SK-N-SH treated with all-trans-retinoic acid at 6 μM for 48 hours (cell line): ENCODE measurements at regions not wholly inside any gene's neighbourhood (a gene's known extent, or its start where the extent isn't known, plus 50 kb on each side); places are given as distances from the start of the nearest gene placed in this dataset.

Experiments
- GLIS3 ChIP-seq: fragments of 250-450 bp; sonication (Bioruptor Pico); IDR thresholded peaks from 2 replicates; pipeline ENCODE4 v1.5.0; 2020; ENCODE audit warnings: mild to moderate bottlenecking, moderate library complexity
- OSR1 ChIP-seq: fragments of 250-450 bp; sonication (Bioruptor Pico); IDR thresholded peaks from 2 replicates; pipeline ENCODE4 v1.8.0; 2022; ENCODE audit warnings: moderate library complexity, mild to moderate bottlenecking, inconsistent platforms
- TOX ChIP-seq: fragments of 250-450 bp; sonication (Bioruptor Pico); IDR thresholded peaks from 2 replicates; pipeline ENCODE4 v1.8.0; 2021; ENCODE audit warnings: mild to moderate bottlenecking, moderate library complexity, borderline replicate concordance
- TF ChIP-seq, protein P1 (sequence below): fragments of 250-450 bp; sonication (Bioruptor Pico); IDR thresholded peaks from 2 replicates; pipeline ENCODE4 v1.5.1; 2021; ENCODE audit warnings: mild to moderate bottlenecking, moderate library complexity
- TF ChIP-seq, protein P2 (sequence below): fragments of 250-450 bp; sonication (Bioruptor Pico); IDR thresholded peaks from 2 replicates; pipeline ENCODE4 v1.5.1; 2020; ENCODE audit warnings: low read depth, mild to moderate bottlenecking, moderate library complexity

- TF ChIP-seq, protein P1, sequence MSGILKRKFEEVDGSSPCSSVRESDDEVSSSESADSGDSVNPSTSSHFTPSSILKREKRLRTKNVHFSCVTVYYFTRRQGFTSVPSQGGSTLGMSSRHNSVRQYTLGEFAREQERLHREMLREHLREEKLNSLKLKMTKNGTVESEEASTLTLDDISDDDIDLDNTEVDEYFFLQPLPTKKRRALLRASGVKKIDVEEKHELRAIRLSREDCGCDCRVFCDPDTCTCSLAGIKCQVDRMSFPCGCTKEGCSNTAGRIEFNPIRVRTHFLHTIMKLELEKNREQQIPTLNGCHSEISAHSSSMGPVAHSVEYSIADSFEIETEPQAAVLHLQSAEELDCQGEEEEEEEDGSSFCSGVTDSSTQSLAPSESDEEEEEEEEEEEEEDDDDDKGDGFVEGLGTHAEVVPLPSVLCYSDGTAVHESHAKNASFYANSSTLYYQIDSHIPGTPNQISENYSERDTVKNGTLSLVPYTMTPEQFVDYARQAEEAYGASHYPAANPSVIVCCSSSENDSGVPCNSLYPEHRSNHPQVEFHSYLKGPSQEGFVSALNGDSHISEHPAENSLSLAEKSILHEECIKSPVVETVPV (CRISPR knock-in tag) = no peak
- TF ChIP-seq GLIS3 (CRISPR knock-in tag) = no peak
- no peak for TF ChIP-seq OSR1 (CRISPR knock-in tag)
- TF ChIP-seq, protein P2, sequence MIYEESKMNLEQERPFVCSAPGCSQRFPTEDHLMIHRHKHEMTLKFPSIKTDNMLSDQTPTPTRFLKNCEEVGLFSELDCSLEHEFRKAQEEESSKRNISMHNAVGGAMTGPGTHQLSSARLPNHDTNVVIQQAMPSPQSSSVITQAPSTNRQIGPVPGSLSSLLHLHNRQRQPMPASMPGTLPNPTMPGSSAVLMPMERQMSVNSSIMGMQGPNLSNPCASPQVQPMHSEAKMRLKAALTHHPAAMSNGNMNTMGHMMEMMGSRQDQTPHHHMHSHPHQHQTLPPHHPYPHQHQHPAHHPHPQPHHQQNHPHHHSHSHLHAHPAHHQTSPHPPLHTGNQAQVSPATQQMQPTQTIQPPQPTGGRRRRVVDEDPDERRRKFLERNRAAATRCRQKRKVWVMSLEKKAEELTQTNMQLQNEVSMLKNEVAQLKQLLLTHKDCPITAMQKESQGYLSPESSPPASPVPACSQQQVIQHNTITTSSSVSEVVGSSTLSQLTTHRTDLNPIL = no peak
- no peak for TF ChIP-seq TOX (CRISPR knock-in tag)
Observed at GRCh38 chr18:14974088-14974487, 226.1 kb downstream of the ANKRD30B start.
